A673 (cell line): ENCODE measurements at regions not wholly inside any gene's neighbourhood (a gene's known extent, or its start where the extent isn't known, plus 50 kb on each side); places are given as distances from the start of the nearest gene placed in this dataset.

Source experiments
- CTCF ChIP-seq: fragments of 300-800, 200-600 bp; sonication (generic); conservative IDR thresholded peaks from 2 replicates; pipeline ENCODE4 v1.5.1; 2017; ENCODE audit warnings: low read depth, mild to moderate bottlenecking, antibody characterized with exemption, low read length, moderate library complexity, mixed read lengths
- EZH2 ChIP-seq: fragments of 200-600 bp; sonication (generic); IDR thresholded peaks from 2 replicates; pipeline ENCODE4 v1.6.1; 2017; ENCODE audit warnings: borderline replicate concordance, low read depth, mild to moderate bottlenecking, mixed read lengths, antibody characterized with exemption, low read length; ENCODE audit not compliant: poor library complexity, severe bottlenecking

- TF ChIP-seq CTCF = no peak
- TF ChIP-seq EZH2 = no peak
These were observed 268.3 kb downstream of the POM121L12 start for GRCh38 chr7:53303781-53304180.
